Progenitor cell of endocrine pancreas (in vitro differentiated cells): ENCODE measurements at regions not wholly inside any gene's neighbourhood (a gene's known extent, or its start where the extent isn't known, plus 50 kb on each side); places are given as distances from the start of the nearest gene placed in this dataset.

ENCODE experiments used
- DNase-seq: peaks from one replicate; pipeline ENCODE4 v3.0.0; 2021; ENCODE audit warnings: low spot score; ENCODE audit not compliant: unreplicated experiment
- H3K27ac Mint-ChIP-seq: 2 replicates; pipeline ENCODE4 v1.8.0; 2021; ENCODE audit warnings: mild to moderate bottlenecking, moderate library complexity, mixed read lengths
- H3K27me3 Mint-ChIP-seq: 2 replicates; pipeline ENCODE4 v1.8.0; 2021; ENCODE audit warnings: mixed read lengths
- H3K36me3 Mint-ChIP-seq: 2 replicates; pipeline ENCODE4 v1.8.0; 2022; ENCODE audit warnings: mixed read lengths; ENCODE audit not compliant: insufficient read depth
- H3K4me1 Mint-ChIP-seq: 2 replicates; pipeline ENCODE4 v1.8.0; 2021; ENCODE audit warnings: low read depth, mixed read lengths
- H3K4me3 Mint-ChIP-seq: 2 replicates; pipeline ENCODE4 v1.8.0; 2021; ENCODE audit warnings: low read depth, mild to moderate bottlenecking, moderate library complexity, mixed read lengths
- H3K9me3 Mint-ChIP-seq: 2 replicates; pipeline ENCODE4 v1.8.0; 2021; ENCODE audit warnings: low read depth, mixed read lengths
- TF ChIP-seq, protein P1 (sequence below): fragments of 200-600 bp; sonication (generic); IDR thresholded peaks from one replicate; pipeline ENCODE4 v1.5.0; 2021; ENCODE audit warnings: antibody characterized with exemption, mild to moderate bottlenecking; ENCODE audit not compliant: unreplicated experiment

DNA sequence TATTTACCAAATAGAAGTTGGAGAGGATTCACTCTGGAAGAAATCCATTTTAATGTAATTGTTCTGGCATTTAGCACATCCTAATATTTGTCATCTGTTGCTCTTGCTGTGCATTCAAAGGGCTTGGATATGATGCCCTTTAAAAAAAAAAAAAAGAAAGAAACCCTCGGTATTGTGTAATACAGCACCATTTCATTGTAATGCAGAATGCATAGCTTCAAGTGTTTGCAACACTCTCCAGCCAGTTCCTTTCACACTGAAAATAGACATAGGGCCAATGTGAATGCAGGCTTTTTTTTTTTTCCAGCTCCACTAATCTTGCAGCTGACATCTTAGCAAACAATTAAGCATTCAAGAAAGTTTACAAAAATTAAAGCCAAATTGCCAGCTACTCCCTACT is 197.4 kb upstream of the POU3F2 start:
- no peak for DNase-seq
- Mint-ChIP-seq H3K27ac (no peak overlapping the region), H3K4me1 (peaks cover 33% of the 10 kb centered on the region), H3K9me3 (no peaks in the 10 kb centered on the region), H3K27me3 (no peaks in the 10 kb centered on the region), H3K4me3 (no peak overlapping the region), H3K36me3 (no peaks in the 10 kb centered on the region)
- TF ChIP-seq, protein P1, sequence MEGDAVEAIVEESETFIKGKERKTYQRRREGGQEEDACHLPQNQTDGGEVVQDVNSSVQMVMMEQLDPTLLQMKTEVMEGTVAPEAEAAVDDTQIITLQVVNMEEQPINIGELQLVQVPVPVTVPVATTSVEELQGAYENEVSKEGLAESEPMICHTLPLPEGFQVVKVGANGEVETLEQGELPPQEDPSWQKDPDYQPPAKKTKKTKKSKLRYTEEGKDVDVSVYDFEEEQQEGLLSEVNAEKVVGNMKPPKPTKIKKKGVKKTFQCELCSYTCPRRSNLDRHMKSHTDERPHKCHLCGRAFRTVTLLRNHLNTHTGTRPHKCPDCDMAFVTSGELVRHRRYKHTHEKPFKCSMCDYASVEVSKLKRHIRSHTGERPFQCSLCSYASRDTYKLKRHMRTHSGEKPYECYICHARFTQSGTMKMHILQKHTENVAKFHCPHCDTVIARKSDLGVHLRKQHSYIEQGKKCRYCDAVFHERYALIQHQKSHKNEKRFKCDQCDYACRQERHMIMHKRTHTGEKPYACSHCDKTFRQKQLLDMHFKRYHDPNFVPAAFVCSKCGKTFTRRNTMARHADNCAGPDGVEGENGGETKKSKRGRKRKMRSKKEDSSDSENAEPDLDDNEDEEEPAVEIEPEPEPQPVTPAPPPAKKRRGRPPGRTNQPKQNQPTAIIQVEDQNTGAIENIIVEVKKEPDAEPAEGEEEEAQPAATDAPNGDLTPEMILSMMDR = no peak

DNA sequence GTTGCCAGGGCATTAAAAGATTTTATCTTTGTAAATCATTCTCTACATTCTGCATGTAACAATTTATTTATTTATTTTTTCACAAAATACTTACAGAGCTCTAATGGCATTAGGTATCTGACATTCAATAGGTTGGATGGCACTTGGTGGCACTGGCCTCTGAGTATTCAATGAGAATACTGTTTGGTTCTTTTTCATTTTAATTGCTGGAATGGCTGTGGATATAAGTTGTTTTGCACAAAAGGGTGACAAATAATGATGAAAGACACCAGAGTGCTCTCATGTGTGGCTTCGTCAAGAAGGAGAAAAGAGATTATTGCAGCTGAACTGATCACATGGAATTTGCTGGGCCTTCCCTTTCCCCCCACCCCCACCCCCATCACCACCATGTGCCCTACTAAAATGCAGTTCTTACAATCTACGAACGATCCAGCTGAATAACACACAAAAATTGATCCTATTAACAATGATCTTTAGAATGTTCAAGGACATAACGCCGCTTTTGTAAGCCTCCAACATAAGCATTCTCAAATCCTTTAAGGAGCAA is 195.2 kb upstream of the POU3F2 start:
- Mint-ChIP-seq H3K9me3 (no peaks in the 10 kb centered on the region), H3K4me1 (peaks cover 40% of the 10 kb centered on the region), H3K27ac (no peak overlapping the region), H3K36me3 (no peaks in the 10 kb centered on the region), H3K4me3 (no peak overlapping the region), H3K27me3 (no peaks in the 10 kb centered on the region)
- TF ChIP-seq, protein P1 = no peak
- no peak for DNase-seq

DNA sequence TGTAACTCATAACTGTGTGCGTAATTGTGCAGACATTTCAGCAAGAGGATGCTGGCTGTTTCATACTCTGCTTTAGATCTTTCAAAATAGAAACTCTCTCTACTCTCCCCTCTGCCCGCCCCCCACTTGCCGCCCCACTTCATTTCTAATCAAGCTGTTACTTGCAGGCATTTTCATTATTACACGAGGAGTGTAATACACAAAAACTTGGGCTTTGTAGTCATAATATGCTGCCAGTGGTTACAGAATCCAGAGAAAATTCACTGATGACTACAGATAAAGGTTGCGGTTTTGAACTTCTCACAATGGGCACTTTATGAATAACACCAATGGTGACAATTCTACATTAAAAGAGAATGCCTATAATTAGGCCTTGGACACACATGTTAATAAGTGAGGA is 194.0 kb upstream of the POU3F2 start:
- Mint-ChIP-seq H3K4me3 (no peak overlapping the region), H3K36me3 (no peaks in the 10 kb centered on the region), H3K4me1 (peaks cover 39% of the 10 kb centered on the region), H3K27me3 (no peaks in the 10 kb centered on the region), H3K9me3 (no peaks in the 10 kb centered on the region), H3K27ac (peak overlapping the region; percentile 45)
- no peak for DNase-seq
- TF ChIP-seq, protein P1 = no peak

DNA sequence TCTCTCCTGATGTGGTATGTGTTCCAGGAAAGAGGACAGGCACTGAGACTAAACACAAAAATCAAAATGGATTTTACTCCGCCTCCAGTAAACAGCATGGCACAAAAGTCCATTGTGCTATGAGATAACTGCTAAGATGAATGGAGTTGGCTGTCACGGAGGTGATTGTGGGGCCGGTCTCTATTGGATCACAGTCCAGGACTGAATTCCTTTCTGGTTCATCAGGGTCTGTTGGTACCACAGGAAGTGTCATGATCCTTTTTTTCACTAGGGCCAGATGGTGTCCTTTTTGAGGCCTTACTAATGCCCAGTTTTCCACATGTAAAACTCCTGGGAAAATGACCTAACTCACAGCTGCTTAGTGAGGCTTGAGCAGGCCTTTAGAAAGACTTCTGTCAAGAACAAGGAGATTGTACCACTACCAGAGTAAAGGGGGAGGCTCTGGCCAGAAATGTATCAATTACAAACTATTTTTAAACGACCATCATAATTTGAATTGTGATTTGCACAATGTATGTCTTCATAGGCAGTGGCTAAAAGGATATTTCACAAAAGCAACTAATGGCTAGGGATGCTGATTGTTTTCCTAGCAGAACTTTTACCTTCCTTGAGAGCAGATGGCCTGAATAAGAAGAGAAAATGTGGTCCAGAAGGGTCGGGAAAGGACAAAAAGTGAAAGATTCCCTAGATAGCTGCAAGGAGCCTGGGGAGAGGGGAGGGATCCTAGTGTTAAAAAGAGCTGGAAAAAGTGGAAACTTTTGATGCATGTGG is 192.2 kb upstream of the POU3F2 start:
- H3K4me3 Mint-ChIP-seq = no peak overlapping the region
- H3K27ac Mint-ChIP-seq = peak overlapping the region; percentile 94
- no peaks in the 10 kb centered on the region for H3K36me3 Mint-ChIP-seq
- H3K4me1 Mint-ChIP-seq = peaks cover 36% of the 10 kb centered on the region
- no peaks in the 10 kb centered on the region for H3K9me3 Mint-ChIP-seq
- DNase-seq = no peak
- TF ChIP-seq, protein P1 = no peak
- H3K27me3 Mint-ChIP-seq = no peaks in the 10 kb centered on the region

DNA sequence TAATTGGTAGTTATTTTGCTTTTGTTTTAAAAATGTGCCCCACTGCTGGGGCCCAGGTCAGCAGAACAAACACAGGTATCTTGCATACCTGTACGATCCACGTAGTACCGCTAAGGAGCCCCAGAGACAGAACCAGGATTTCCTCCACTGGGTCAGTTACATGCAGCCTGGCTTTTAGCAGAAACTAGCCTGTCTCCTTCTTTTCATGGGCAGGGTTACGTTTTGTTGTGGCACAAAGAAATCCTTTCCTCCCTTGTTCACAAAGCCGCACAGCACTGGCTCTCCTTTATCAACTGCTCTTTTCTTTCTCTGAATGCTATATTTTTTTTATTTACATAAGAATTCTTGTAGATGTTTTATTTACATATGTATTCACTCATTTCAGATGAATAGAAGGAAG is 190.3 kb upstream of the POU3F2 start:
- H3K9me3 Mint-ChIP-seq = no peaks in the 10 kb centered on the region
- TF ChIP-seq, protein P1 = no peak
- no peaks in the 10 kb centered on the region for H3K36me3 Mint-ChIP-seq
- H3K4me1 Mint-ChIP-seq = peaks cover 34% of the 10 kb centered on the region
- no peak overlapping the region for H3K27ac Mint-ChIP-seq
- no peaks in the 10 kb centered on the region for H3K27me3 Mint-ChIP-seq
- DNase-seq = no peak
- H3K4me3 Mint-ChIP-seq = no peak overlapping the region
